ENCODE measurements at regions not wholly inside any gene's neighbourhood (a gene's known extent, or its start where the extent isn't known, plus 50 kb on each side); places are given as distances from the start of the nearest gene placed in this dataset.
"Not testable (repeated sequence)": the region's sequence is repeated elsewhere in the genome, so short reads cannot be mapped to it uniquely, and the experiment has no call there.

- H3K4me1 ChIP-seq, H3K9me3 ChIP-seq, H3K27ac ChIP-seq, H3K27me3 ChIP-seq, H3K36me3 ChIP-seq, DNase-seq, H3K4me3 ChIP-seq: not testable (repeated sequence)
Observed at GRCh38 chr1:143831479-143832378, 140.1 kb downstream of the FAM72C start.

- not testable (repeated sequence) for H3K27me3 ChIP-seq, H3K27ac ChIP-seq, H3K4me3 ChIP-seq, H3K36me3 ChIP-seq, H3K4me1 ChIP-seq, DNase-seq, H3K9me3 ChIP-seq
Observed at GRCh38 chr1:143826162-143826561, 145.6 kb downstream of the FAM72C start.

GRCh38 chr1:143824266-143824665 lies 147.5 kb downstream of the FAM72C start:
- H3K4me1 ChIP-seq, H3K4me3 ChIP-seq, H3K27ac ChIP-seq, H3K9me3 ChIP-seq, H3K27me3 ChIP-seq, H3K36me3 ChIP-seq, DNase-seq: not testable (repeated sequence)

GRCh38 chr1:143820058-143820457 lies 151.7 kb downstream of the FAM72C start:
- not testable (repeated sequence) for H3K9me3 ChIP-seq, H3K27me3 ChIP-seq

GRCh38 chr1:143816369-143816768 lies 155.4 kb downstream of the FAM72C start:
- H3K4me3 ChIP-seq, H3K27ac ChIP-seq, H3K9me3 ChIP-seq, H3K36me3 ChIP-seq, H3K27me3 ChIP-seq, DNase-seq, H3K4me1 ChIP-seq: not testable (repeated sequence)

More at GRCh38 chr1:143820058-143820457, 151.7 kb downstream of the FAM72C start:
- not testable (repeated sequence) for H3K36me3 ChIP-seq, H3K4me1 ChIP-seq, H3K27ac ChIP-seq, DNase-seq, H3K4me3 ChIP-seq

GRCh38 chr1:143805374-143805773 lies 166.4 kb downstream of the FAM72C start:
- H3K27ac ChIP-seq, H3K9me3 ChIP-seq, H3K27me3 ChIP-seq, H3K4me1 ChIP-seq, H3K4me3 ChIP-seq, DNase-seq, H3K36me3 ChIP-seq: not testable (repeated sequence)

GRCh38 chr1:143804707-143805356 lies 167.0 kb downstream of the FAM72C start:
- not testable (repeated sequence) for H3K4me1 ChIP-seq, H3K9me3 ChIP-seq, H3K36me3 ChIP-seq, H3K27me3 ChIP-seq, H3K4me3 ChIP-seq, DNase-seq, H3K27ac ChIP-seq

GRCh38 chr1:143803927-143804411 lies 167.8 kb downstream of the FAM72C start:
- H3K4me1 ChIP-seq, H3K36me3 ChIP-seq, H3K27ac ChIP-seq, H3K9me3 ChIP-seq, H3K27me3 ChIP-seq: not testable (repeated sequence)
- peak in 1 of 3 donors; percentile 40 for DNase-seq
- peak overlapping the region in 2 of 4 donors; percentile 5 to 45 for H3K4me3 ChIP-seq

- not testable (repeated sequence) for DNase-seq, H3K4me1 ChIP-seq, H3K27ac ChIP-seq, H3K36me3 ChIP-seq, H3K9me3 ChIP-seq, H3K4me3 ChIP-seq, H3K27me3 ChIP-seq
Observed at GRCh38 chr1:143803095-143803494, 168.7 kb downstream of the FAM72C start.

GRCh38 chr1:143799568-143800187 lies 172.1 kb downstream of the FAM72C start:
- not testable (repeated sequence) for H3K27me3 ChIP-seq, H3K27ac ChIP-seq, H3K9me3 ChIP-seq, H3K4me1 ChIP-seq, H3K36me3 ChIP-seq, DNase-seq, H3K4me3 ChIP-seq

- not testable (repeated sequence) for H3K36me3 ChIP-seq, DNase-seq
Observed at GRCh38 chr1:143796369-143796768, 175.4 kb downstream of the FAM72C start.

GRCh38 chr1:143792047-143792937 lies 179.5 kb downstream of the FAM72C start:
- not testable (repeated sequence) for H3K9me3 ChIP-seq, DNase-seq, H3K4me1 ChIP-seq, H3K27me3 ChIP-seq, H3K36me3 ChIP-seq, H3K27ac ChIP-seq, H3K4me3 ChIP-seq

More at GRCh38 chr1:143796369-143796768, 175.4 kb downstream of the FAM72C start:
- not testable (repeated sequence) for H3K27ac ChIP-seq, H3K4me1 ChIP-seq, H3K4me3 ChIP-seq, H3K27me3 ChIP-seq, H3K9me3 ChIP-seq

GRCh38 chr1:143786381-143786780 lies 185.4 kb downstream of the FAM72C start:
- not testable (repeated sequence) for DNase-seq, H3K27me3 ChIP-seq, H3K27ac ChIP-seq, H3K9me3 ChIP-seq, H3K4me1 ChIP-seq, H3K4me3 ChIP-seq, H3K36me3 ChIP-seq

- not testable (repeated sequence) for H3K9me3 ChIP-seq, H3K4me3 ChIP-seq, H3K36me3 ChIP-seq, H3K27ac ChIP-seq, DNase-seq, H3K4me1 ChIP-seq, H3K27me3 ChIP-seq
Observed at GRCh38 chr1:143785883-143786282, 185.9 kb downstream of the FAM72C start.

Data from Peyer's patch (tissue), 4 donors.